GM20000 (cell line): ENCODE measurements at regions not wholly inside any gene's neighbourhood (a gene's known extent, or its start where the extent isn't known, plus 50 kb on each side); places are given as distances from the start of the nearest gene placed in this dataset.

Experiments
- DNase-seq: peaks from one replicate; pipeline ENCODE4 v3.0.0; 2012; ENCODE audit warnings: low spot score
- TF ChIP-seq, protein P1 (sequence below): IDR thresholded peaks from 2 replicates; pipeline ENCODE4 v1.5.1; 2012; ENCODE audit warnings: mild to moderate bottlenecking, control low read depth; ENCODE audit errors: extremely low read depth, missing control alignments

DNA sequence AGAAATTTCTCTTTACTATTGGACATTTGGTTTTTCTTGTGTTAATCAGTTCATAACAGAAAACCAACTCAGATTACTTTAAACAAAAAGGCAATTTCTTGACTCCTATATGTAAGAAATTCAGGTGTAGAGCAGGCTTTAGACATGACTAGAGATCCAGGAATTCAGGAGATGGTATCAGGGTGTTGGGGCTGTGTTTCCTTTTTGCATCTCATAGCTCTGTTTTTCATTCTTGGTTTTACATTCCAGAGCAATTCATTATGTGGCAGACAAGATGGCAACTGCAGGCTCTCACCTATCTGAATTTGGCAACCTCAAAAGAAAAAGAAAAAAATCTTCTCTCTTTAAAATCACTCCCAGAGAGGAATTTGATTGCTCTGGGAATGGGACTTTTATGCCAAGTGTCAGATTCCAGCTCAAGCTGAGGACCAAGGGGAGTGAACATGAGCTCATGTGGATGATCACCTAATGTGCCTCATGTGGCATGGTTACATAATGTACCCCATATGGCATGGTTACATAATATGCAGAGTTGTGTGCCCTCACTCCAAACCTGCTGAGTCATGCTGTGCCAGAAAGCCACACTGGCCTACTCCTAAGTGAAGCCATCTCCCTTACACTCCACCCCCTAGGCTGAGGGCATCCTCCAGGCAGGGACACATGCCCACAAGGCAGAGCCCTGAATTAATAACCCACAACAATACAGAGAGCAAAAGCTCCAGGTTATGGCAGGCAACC lies 282.7 kb downstream of the MBD2 start:
- no peak for DNase-seq
- TF ChIP-seq, protein P1, sequence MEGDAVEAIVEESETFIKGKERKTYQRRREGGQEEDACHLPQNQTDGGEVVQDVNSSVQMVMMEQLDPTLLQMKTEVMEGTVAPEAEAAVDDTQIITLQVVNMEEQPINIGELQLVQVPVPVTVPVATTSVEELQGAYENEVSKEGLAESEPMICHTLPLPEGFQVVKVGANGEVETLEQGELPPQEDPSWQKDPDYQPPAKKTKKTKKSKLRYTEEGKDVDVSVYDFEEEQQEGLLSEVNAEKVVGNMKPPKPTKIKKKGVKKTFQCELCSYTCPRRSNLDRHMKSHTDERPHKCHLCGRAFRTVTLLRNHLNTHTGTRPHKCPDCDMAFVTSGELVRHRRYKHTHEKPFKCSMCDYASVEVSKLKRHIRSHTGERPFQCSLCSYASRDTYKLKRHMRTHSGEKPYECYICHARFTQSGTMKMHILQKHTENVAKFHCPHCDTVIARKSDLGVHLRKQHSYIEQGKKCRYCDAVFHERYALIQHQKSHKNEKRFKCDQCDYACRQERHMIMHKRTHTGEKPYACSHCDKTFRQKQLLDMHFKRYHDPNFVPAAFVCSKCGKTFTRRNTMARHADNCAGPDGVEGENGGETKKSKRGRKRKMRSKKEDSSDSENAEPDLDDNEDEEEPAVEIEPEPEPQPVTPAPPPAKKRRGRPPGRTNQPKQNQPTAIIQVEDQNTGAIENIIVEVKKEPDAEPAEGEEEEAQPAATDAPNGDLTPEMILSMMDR = no peak

- DNase-seq = no peak
- TF ChIP-seq, protein P1 = no peak
These were observed 287.4 kb downstream of the MBD2 start for GRCh38 chr18:53937037-53937436.

GRCh38 chr18:53935803-53936202 lies 288.7 kb downstream of the MBD2 start:
- no peak for DNase-seq
- TF ChIP-seq, protein P1 = no peak

DNA sequence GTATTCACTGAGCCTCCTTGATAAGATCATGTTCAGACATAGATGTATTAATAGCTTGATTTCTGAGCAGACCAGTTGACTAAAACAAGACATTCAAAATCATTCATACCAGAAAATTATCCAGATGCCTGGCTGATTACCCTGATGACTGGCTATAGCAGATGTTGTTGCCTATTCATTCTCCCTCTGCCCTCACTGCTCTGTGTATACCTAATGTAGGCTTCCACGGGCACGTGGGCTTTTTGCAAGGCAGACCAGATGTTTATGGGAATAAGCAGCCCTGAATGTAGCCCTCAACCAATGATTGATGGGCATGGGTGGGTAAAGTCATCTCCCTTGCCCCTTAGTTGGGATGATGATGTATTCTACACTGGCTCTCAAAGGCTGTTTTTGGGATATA lies 289.1 kb downstream of the MBD2 start:
- DNase-seq = no peak
- TF ChIP-seq, protein P1 = no peak

GRCh38 chr18:53920312-53921075 lies 304.0 kb downstream of the MBD2 start:
- no peak for DNase-seq
- TF ChIP-seq, protein P1 = no peak

GRCh38 chr18:53918091-53918490 lies 306.4 kb downstream of the MBD2 start:
- no peak for DNase-seq
- TF ChIP-seq, protein P1 = no peak

DNA sequence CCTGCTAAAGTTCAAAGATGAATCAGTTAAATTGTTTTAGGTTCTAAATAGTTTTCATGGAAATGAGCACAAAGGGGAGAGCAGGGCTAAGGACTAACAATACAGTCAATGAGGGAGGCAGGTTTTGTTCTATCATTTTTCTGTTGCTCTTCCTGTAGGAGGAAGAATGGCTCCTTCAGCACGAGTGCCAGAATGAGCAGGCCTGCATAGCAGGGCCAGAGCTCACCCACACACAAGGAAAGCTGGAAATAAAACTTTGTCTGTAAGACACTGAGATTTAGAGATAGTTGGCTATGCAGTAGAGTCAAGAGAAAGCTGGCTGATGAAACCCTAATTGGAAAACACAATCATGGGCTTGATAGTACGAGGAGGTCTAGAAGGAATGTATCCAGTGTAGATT lies 313.3 kb downstream of the MBD2 start:
- TF ChIP-seq, protein P1 = no peak
- no peak for DNase-seq
